ENCODE measurements at regions not wholly inside any gene's neighbourhood (a gene's known extent, or its start where the extent isn't known, plus 50 kb on each side); places are given as distances from the start of the nearest gene placed in this dataset.

- TF ChIP-seq POLR2A (IDR thresholded peaks at IDR 0.05; ENCODE audit: low read depth, low read length) (no peak), TAF1 (IDR thresholded peaks at IDR 0.05; ENCODE audit: borderline replicate concordance, low read depth, low read length) (no peak), POLR2AphosphoS5 (IDR thresholded peaks at IDR 0.05; ENCODE audit: low read depth, low read length) (no peak)
Observed at GRCh38 chr4:28006021-28006420, 1145.4 kb downstream of the STIM2 start.
